K562 (cell line): ENCODE measurements at regions not wholly inside any gene's neighbourhood (a gene's known extent, or its start where the extent isn't known, plus 50 kb on each side); places are given as distances from the start of the nearest gene placed in this dataset.

Experiments
- ATAC-seq: fragments of 200-7000 bp; cut with Tn5 transposase; 3 replicates; pipeline ENCODE4 v1.9.1; 2020; ENCODE audit warnings: moderate library complexity
- BruUV-seq: library from RNA; stranded (reverse); fragments of 400-500 nt; replicated peaks from 2 replicates; lab custom pipeline; 2021; lab: Mats Ljungman, UMichigan
- CTCF ChIA-PET: fragments of 300-600 bp; formaldehyde crosslinking; extraction: SDS; loops from one replicate; lab custom pipeline; 2021; ENCODE audit warnings: low intra/inter-chr PET ratio; lab: Yijun Ruan, JAX
- POLR2A ChIA-PET: fragments of 300-600, 350-650 bp; sonication (Branson Sonifier 250); formaldehyde crosslinking; extraction: SDS; loops from one replicate; lab custom pipeline; 2021; ENCODE audit warnings: antibody characterized with exemption, inconsistent platforms; lab: Yijun Ruan, JAX
- DNase-seq, 4 experiments: peaks; one replicate each; pipeline versions ENCODE4 v3.0.0 to v3.0.0-alpha.2; 2011 to 2018; ENCODE audit warnings: low spot score in 3 of 4, mixed read lengths in 3 of 4; ENCODE audit errors: extremely low read depth in 1 of 4
- FAIRE-seq: peaks from 2 replicates; lab custom pipeline; 2011; peaks lifted over from hg19 to GRCh38; lab: Jason Lieb, UNC
- H2AFZ ChIP-seq: 2 replicates; pipeline ENCODE4 v1.6.0; 2011; ENCODE audit warnings: low read depth, low read length, control low read depth, inconsistent platforms
- H3K27ac ChIP-seq: fragments of 200-600 bp; 3 replicates; pipeline ENCODE4 v1.8.0; 2011; ENCODE audit warnings: low read depth, mild to moderate bottlenecking, control low read depth, inconsistent platforms, low read length, moderate library complexity, mixed read lengths; ENCODE audit errors: extremely low read depth
- H3K27me3 ChIP-seq, 2 experiments: fragments of 300-600 bp in 1 of 2; 2 replicates in 1 of 2; 3 replicates in 1 of 2; pipeline versions ENCODE4 v1.6.0 to v1.8.0; 2011; ENCODE audit warnings: inconsistent platforms in 2 of 2, low read length in 2 of 2, mild to moderate bottlenecking in 1 of 2, mixed read lengths in 1 of 2, moderate library complexity in 1 of 2; ENCODE audit not compliant: control insufficient read depth in 2 of 2, insufficient read depth in 2 of 2
- H3K36me3 ChIP-seq: fragments of 300-600 bp; 3 replicates; pipeline ENCODE4 v1.8.0; 2011; ENCODE audit warnings: mild to moderate bottlenecking, low read length, inconsistent platforms; ENCODE audit not compliant: control insufficient read depth, insufficient read depth
- H3K4me1 ChIP-seq, 2 experiments: fragments of 200-600 bp in 1 of 2; replicated peaks in 1 of 2; 2 replicates in 1 of 2; 3 replicates in 1 of 2; pipeline versions ENCODE4 v1.5.1 to v1.8.0; 2011; ENCODE audit warnings: inconsistent platforms in 2 of 2, low read length in 2 of 2, mild to moderate bottlenecking in 1 of 2, mixed read lengths in 1 of 2, moderate library complexity in 1 of 2; ENCODE audit not compliant: control insufficient read depth in 2 of 2, insufficient read depth in 2 of 2
- H3K4me2 ChIP-seq: 2 replicates; pipeline ENCODE4 v1.6.1; 2011; ENCODE audit warnings: low read length, control low read depth, inconsistent platforms, mixed read lengths; ENCODE audit not compliant: insufficient read depth
- H3K4me3 ChIP-seq: fragments of 200-600 bp; sonication (generic), shearing (Covaris generic); 2 replicates; pipeline ENCODE4 v1.5.1; 2016; ENCODE audit warnings: control low read depth, inconsistent platforms
- H3K79me2 ChIP-seq: fragments of 200-600 bp; 3 replicates; pipeline ENCODE4 v1.8.0; 2011; ENCODE audit warnings: low read length, inconsistent platforms; ENCODE audit not compliant: control insufficient read depth, insufficient read depth
- H3K9ac ChIP-seq, 2 experiments: 2 replicates each; pipeline versions ENCODE4 v1.6.0 to v1.6.1; 2011; ENCODE audit warnings: low read depth in 2 of 2, low read length in 2 of 2, control low read depth in 1 of 2, inconsistent platforms in 1 of 2, mild to moderate bottlenecking in 1 of 2, mixed read lengths in 1 of 2; ENCODE audit not compliant: insufficient read depth in 1 of 2
- H3K9me1 ChIP-seq: one replicate; pipeline ENCODE4 v1.6.0; 2011; ENCODE audit warnings: inconsistent platforms, mild to moderate bottlenecking, low read length, moderate library complexity; ENCODE audit not compliant: control insufficient read depth, insufficient read depth
- H3K9me3 ChIP-seq: replicated peaks from 2 replicates; pipeline ENCODE4 v1.5.1; 2011; ENCODE audit warnings: low read depth, low read length, inconsistent platforms; ENCODE audit not compliant: control insufficient read depth, insufficient read depth
- H4K20me1 ChIP-seq: replicated peaks from 2 replicates; pipeline ENCODE4 v1.6.1; 2011; ENCODE audit warnings: low read length, inconsistent platforms, mixed read lengths; ENCODE audit not compliant: control insufficient read depth, insufficient read depth
- EP300 ChIP-seq: IDR thresholded peaks from 2 replicates; pipeline ENCODE4 v1.6.1; 2012; ENCODE audit warnings: low read length, improper control_type of control experiment
- JUND ChIP-seq, 2 experiments: IDR thresholded peaks; 2 replicates in 1 of 2; 3 replicates in 1 of 2; pipeline ENCODE4 v1.6.1; 2011; ENCODE audit warnings: borderline replicate concordance in 2 of 2, low read depth in 2 of 2, low read length in 2 of 2, improper control_type of control experiment in 1 of 2, missing biosample characterization in 1 of 2, missing genetic modification characterization in 1 of 2, missing genetic modification reagents in 1 of 2
- SFPQ ChIP-seq: fragments of 200-400 bp; formaldehyde crosslinking; IDR thresholded peaks from 2 replicates; pipeline ENCODE4 v1.6.1; 2017; ENCODE audit warnings: mild to moderate bottlenecking, low read depth, low read length, moderate library complexity
- SMARCC2 ChIP-seq: fragments of 450-650 bp; IDR thresholded peaks from 2 replicates; pipeline ENCODE4 v1.6.1; 2017; ENCODE audit warnings: antibody characterized with exemption, moderate library complexity, mild to moderate bottlenecking, low read depth
- ZBTB33 ChIP-seq: sonication (generic); formaldehyde crosslinking; IDR thresholded peaks from 2 replicates; pipeline ENCODE4 v1.8.1; 2023; ENCODE audit warnings: mild to moderate bottlenecking, missing genetic modification reagents
- ZNF274 ChIP-seq: IDR thresholded peaks from 2 replicates; pipeline ENCODE4 v1.6.1; 2011; ENCODE audit warnings: low read depth, mild to moderate bottlenecking, low read length, moderate library complexity, borderline replicate concordance
- ZNF280A ChIP-seq: fragments of 450-650 bp; IDR thresholded peaks from 2 replicates; pipeline ENCODE4 v1.6.1; 2018; ENCODE audit warnings: mild to moderate bottlenecking, low read depth; ENCODE audit not compliant: partially characterized antibody
- ZNF696 ChIP-seq: fragments of 250-450 bp; sonication (Bioruptor Pico); conservative IDR thresholded peaks from 2 replicates; pipeline ENCODE4 v1.4.0; 2020; ENCODE audit warnings: mild to moderate bottlenecking, moderate library complexity
- WGBS: fragments of 100-300 bp; shearing (Covaris generic); methylation state at CpG from one replicate; pipeline ENCODE4 v1.1.6; 2016; ENCODE audit warnings: low coverage, mixed read lengths; ENCODE audit not compliant: insufficient coverage; ENCODE audit errors: missing lambda C conversion rate; 5-methylcytosine and 5-hydroxymethylcytosine counted together
- in situ Hi-C: fragments of 300-500 bp; cut with MboI; formaldehyde crosslinking; loops from 4 replicates; pipeline ENCODE4 v1.15.0; 2018; ENCODE audit warnings: inconsistent platforms, mixed read lengths
- intact Hi-C: fragments of 100-400 bp; cut with micrococcal nuclease; formaldehyde crosslinking; loops from 2 replicates; pipeline ENCODE4 v1.14.2; 2022

GRCh38 chr20:53829724-53830521 lies 236.3 kb upstream of the ZNF217 start (continued):
- no peak for TF ChIP-seq SFPQ
- no peak for TF ChIP-seq ZBTB33 (CRISPR knock-in tag)
- no peak for TF ChIP-seq ZNF696 (CRISPR knock-in tag)

GRCh38 chr20:53829255-53829723 lies 235.7 kb upstream of the ZNF217 start:
- H3K9me3 ChIP-seq, result no peaks in the 10 kb centered on the region
- peak overlapping the region; percentile 79 for H3K27ac ChIP-seq
- peak overlapping the region; percentile 4; the same call in 1 of the 2 replicates for H3K4me3 ChIP-seq
- ATAC-seq (peak; percentile 78), FAIRE-seq (peak; percentile 37), DNase-seq (peak; percentile 27 to 65 (median 44))
- peak overlapping the region; percentile 71 for H3K4me2 ChIP-seq
- peak overlapping the region in 1 of 2 experiments; percentile 70; a peak in 2 of 4 replicates for H3K9ac ChIP-seq
- WGBS, result 1% methylated on average over 8 of the region's 8 CpGs
- no peaks in the 10 kb centered on the region for H4K20me1 ChIP-seq
- intact Hi-C loops (no loop called here), in situ Hi-C loops (no loop called here)
- H3K36me3 ChIP-seq, result no peaks in the 10 kb centered on the region
- H2AFZ ChIP-seq, result peak overlapping the region; percentile 97
- H3K9me1 ChIP-seq, result no peaks in the 10 kb centered on the region
- BruUV-seq, result no TSS peak
- POLR2A ChIA-PET, result interaction anchor here (1.5 kb wide), 1 partner anchor 35 kb away, joined by 3 read pairs; no protein-coding TSS in a partner anchor
- H3K79me2 ChIP-seq, result no peaks in the 10 kb centered on the region
- CTCF ChIA-PET, result no interaction called here
- no peaks in the 10 kb centered on the region for H3K27me3 ChIP-seq
- peaks cover 0 to 20% of the 10 kb centered on the region in 2 experiments; a peak in 2 of 5 replicates for H3K4me1 ChIP-seq
- TF ChIP-seq ZNF274 (no peak), EP300 (peak; percentile 38; the same call in 1 of the 2 replicates), ZNF280A (no peak), SMARCC2 (0 out of 2 replicates have a peak, but pooled peaks have one; percentile 12), JUND (IDR thresholded peaks at IDR 0.05; ENCODE audit: borderline replicate concordance, low read depth, low read length) (peak; percentile 72), JUND (tag; IDR thresholded peaks at IDR 0.05; ENCODE audit: borderline replicate concordance, low read depth, low read length) (peak; percentile 32; the same call in 1 of the 3 replicates)
